GM12878 (cell line): ENCODE measurements at regions not wholly inside any gene's neighbourhood (a gene's known extent, or its start where the extent isn't known, plus 50 kb on each side); places are given as distances from the start of the nearest gene placed in this dataset.
"Not testable (repeated sequence)": the region's sequence is repeated elsewhere in the genome, so short reads cannot be mapped to it uniquely, and the experiment has no call there.

Experiments used
- ATAC-seq: fragments of 200-7000 bp; cut with Tn5 transposase; 3 replicates; pipeline ENCODE4 v1.9.1; 2020; ENCODE audit warnings: mild to moderate bottlenecking, moderate library complexity
- BruUV-seq: library from RNA; stranded (reverse); fragments of 400-500 nt; replicated peaks from 2 replicates; lab custom pipeline; 2021; lab: Mats Ljungman, UMichigan
- CTCF ChIA-PET: fragments of 300-600 bp; sonication (Branson Sonifier 250); formaldehyde crosslinking; extraction: SDS; loops from one replicate; lab custom pipeline; 2021; ENCODE audit warnings: inconsistent platforms; lab: Yijun Ruan, JAX
- POLR2A ChIA-PET: fragments of 350-600 bp; formaldehyde crosslinking; extraction: SDS; loops from one replicate; lab custom pipeline; 2021; ENCODE audit warnings: inconsistent platforms; lab: Charles Lee
- RAD21 ChIA-PET: fragments of 300-600 bp; sonication (Branson Sonifier 250); formaldehyde crosslinking; loops from one replicate; lab custom pipeline; 2023; ENCODE audit warnings: antibody characterized with exemption; ENCODE audit not compliant: unreplicated experiment; lab: Charles Lee
- SMC1A ChIA-PET: fragments of 300-600 bp; sonication (Branson Sonifier 250); formaldehyde crosslinking; loops from one replicate; lab custom pipeline; 2023; ENCODE audit not compliant: unreplicated experiment, uncharacterized antibody; lab: Charles Lee
- DNase-seq: peaks from one replicate; pipeline ENCODE4 v3.0.0-alpha.2; 2011; ENCODE audit warnings: low read depth, low spot score
- FAIRE-seq: peaks from 3 replicates; lab custom pipeline; 2011; peaks lifted over from hg19 to GRCh38; lab: Jason Lieb, UNC
- H2AFZ ChIP-seq: 2 replicates; pipeline ENCODE4 v1.6.0; 2011; ENCODE audit warnings: low read depth, low read length, control low read depth; ENCODE audit not compliant: control insufficient read depth
- H3K27ac ChIP-seq: 2 replicates; pipeline ENCODE4 v1.5.1; 2011; ENCODE audit warnings: control low read depth; ENCODE audit not compliant: control insufficient read depth, insufficient read depth
- H3K27me3 ChIP-seq, 2 experiments: replicated peaks in 1 of 2; 2 replicates each; pipeline versions ENCODE4 v1.6.0 to v1.6.1; 2011; ENCODE audit warnings: low read length in 1 of 2; ENCODE audit not compliant: control insufficient read depth in 2 of 2, insufficient read depth in 2 of 2
- H3K36me3 ChIP-seq, 2 experiments: 2 replicates each; pipeline ENCODE4 v1.5.1; 2011; ENCODE audit warnings: low read length in 1 of 2; ENCODE audit not compliant: control insufficient read depth in 2 of 2, insufficient read depth in 2 of 2
- H3K4me1 ChIP-seq: 2 replicates; pipeline ENCODE4 v1.6.1; 2011; ENCODE audit warnings: mild to moderate bottlenecking, low read length, moderate library complexity, mixed read lengths; ENCODE audit not compliant: control insufficient read depth, insufficient read depth
- H3K4me2 ChIP-seq: 2 replicates; pipeline ENCODE4 v1.6.0; 2011; ENCODE audit warnings: control low read depth; ENCODE audit not compliant: control insufficient read depth, insufficient read depth
- H3K4me3 ChIP-seq: fragments of 200-600 bp; sonication (generic); 2 replicates; pipeline ENCODE4 v1.5.1; 2016
- H3K79me2 ChIP-seq: 2 replicates; pipeline ENCODE4 v1.6.0; 2011; ENCODE audit warnings: low read length; ENCODE audit not compliant: control insufficient read depth, insufficient read depth
- H3K9ac ChIP-seq: 2 replicates; pipeline ENCODE4 v1.8.0; 2011; ENCODE audit warnings: low read length, control low read depth, mixed read lengths; ENCODE audit not compliant: control insufficient read depth, insufficient read depth
- H3K9me3 ChIP-seq: replicated peaks from 3 replicates; pipeline ENCODE4 v1.5.1; 2011; ENCODE audit warnings: mild to moderate bottlenecking, low read length; ENCODE audit not compliant: control insufficient read depth, insufficient read depth
- H4K20me1 ChIP-seq: 2 replicates; pipeline ENCODE4 v1.6.0; 2011; ENCODE audit not compliant: control insufficient read depth, insufficient read depth
- ATF2 ChIP-seq: IDR thresholded peaks from 2 replicates; pipeline ENCODE4 v1.6.1; 2012; ENCODE audit warnings: low read length, inconsistent platforms
- ESRRA ChIP-seq: IDR thresholded peaks from 2 replicates; pipeline ENCODE4 v1.6.1; 2012; ENCODE audit warnings: mild to moderate bottlenecking, low read length, improper control_type of control experiment
- KLF5 ChIP-seq: fragments of 450-650 bp; IDR thresholded peaks from 2 replicates; pipeline ENCODE4 v1.6.1; 2014; ENCODE audit warnings: mild to moderate bottlenecking; ENCODE audit not compliant: partially characterized antibody
- MTA3 ChIP-seq: IDR thresholded peaks from 2 replicates; pipeline ENCODE4 v1.6.1; 2012; ENCODE audit warnings: low read length, inconsistent platforms, borderline replicate concordance
- NFYB ChIP-seq: IDR thresholded peaks from 2 replicates; pipeline ENCODE4 v1.6.1; 2011; ENCODE audit warnings: low read depth, mild to moderate bottlenecking, low read length, improper control_type of control experiment, moderate library complexity; ENCODE audit not compliant: insufficient read depth
- NR2C1 ChIP-seq: fragments of 450-650 bp; IDR thresholded peaks from 2 replicates; pipeline ENCODE4 v1.6.1; 2017; ENCODE audit warnings: antibody characterized with exemption, mild to moderate bottlenecking, moderate library complexity
- RB1 ChIP-seq: fragments of 450-650 bp; formaldehyde crosslinking; IDR thresholded peaks from 2 replicates; pipeline ENCODE4 v1.6.1; 2017; ENCODE audit warnings: mild to moderate bottlenecking, borderline replicate concordance
- RBBP5 ChIP-seq: fragments of 200-600 bp; sonication (generic); conservative IDR thresholded peaks from 2 replicates; pipeline ENCODE4 v1.6.1; 2016
- SIX5 ChIP-seq: IDR thresholded peaks from 2 replicates; pipeline ENCODE4 v1.6.1; 2011; ENCODE audit warnings: mild to moderate bottlenecking, low read depth, low read length, moderate library complexity; ENCODE audit not compliant: severe bottlenecking
- SMARCA5 ChIP-seq: fragments of 450-650 bp; IDR thresholded peaks from 2 replicates; pipeline ENCODE4 v1.6.1; 2017; ENCODE audit warnings: mild to moderate bottlenecking
- STAT3 ChIP-seq: IDR thresholded peaks from 2 replicates; pipeline ENCODE4 v1.6.1; 2011; ENCODE audit warnings: low read depth, low read length, improper control_type of control experiment
- WGBS: methylation state at CpG from one replicate; pipeline ENCODE4 v1.1.6; 2016; ENCODE audit warnings: low lambda C conversion rate; ENCODE audit not compliant: insufficient replicate concordance, insufficient coverage; ENCODE audit errors: missing lambda C conversion rate; 5-methylcytosine and 5-hydroxymethylcytosine counted together
- in situ Hi-C: fragments of 300-500 bp; cut with MboI; formaldehyde crosslinking; loops from 9 replicates; pipeline ENCODE4 v1.14.3; 2018; ENCODE audit warnings: mixed read lengths
- intact Hi-C: fragments of 100-400 bp; cut with micrococcal nuclease; formaldehyde crosslinking; loops from one replicate; pipeline ENCODE4 v1.14.2; 2022; ENCODE audit not compliant: unreplicated experiment

GRCh38 chr5:17061973-17062470 lies 125.9 kb upstream of the MYO10 start (continued):
- TF ChIP-seq ATF2 (no peak), RB1 (no peak), NR2C1 (no peak), SMARCA5 (no peak), RBBP5 (no peak), ESRRA (no peak), MTA3 (no peak), KLF5 (no peak), NFYB (no peak), STAT3 (no peak), SIX5 (no peak)
- TF ChIP-seq, all 136 proteins: peak for 0

GRCh38 chr5:17062741-17063140 lies 126.7 kb upstream of the MYO10 start:
- H2AFZ ChIP-seq, H3K9me3 ChIP-seq, H3K4me3 ChIP-seq, H3K9ac ChIP-seq, H3K36me3 ChIP-seq, SMC1A ChIA-PET, H4K20me1 ChIP-seq, H3K79me2 ChIP-seq, FAIRE-seq, BruUV-seq, intact Hi-C loops, CTCF ChIA-PET, ATAC-seq, H3K4me2 ChIP-seq, H3K27me3 ChIP-seq, H3K4me1 ChIP-seq, RAD21 ChIA-PET, DNase-seq, H3K27ac ChIP-seq, in situ Hi-C loops: not testable (repeated sequence)
- POLR2A ChIA-PET: interaction anchor here (0.5 kb wide), 1 partner anchor 26 kb away, joined by 4 read pairs; no protein-coding TSS in a partner anchor
- WGBS: 69% methylated on average over 4 of the region's 4 CpGs
